GM13977 (cell line): ENCODE measurements at regions not wholly inside any gene's neighbourhood (a gene's known extent, or its start where the extent isn't known, plus 50 kb on each side); places are given as distances from the start of the nearest gene placed in this dataset.

ENCODE experiments used
- DNase-seq: peaks from one replicate; pipeline ENCODE4 v3.0.0; 2012; ENCODE audit warnings: low spot score
- in situ Hi-C: fragments of 300-500 bp; cut with MboI; formaldehyde crosslinking; loops from one replicate; pipeline ENCODE4 v1.12.0; 2022; ENCODE audit warnings: low sequenced_read_pairs, low pct_unique_long_range_greater_than_20kb, mixed read lengths, inconsistent platforms; ENCODE audit not compliant: unreplicated experiment
- TF ChIP-seq, protein P1 (sequence below): IDR thresholded peaks from 2 replicates; pipeline ENCODE4 v1.5.1; 2012; ENCODE audit warnings: mild to moderate bottlenecking, control low read depth; ENCODE audit not compliant: insufficient read depth; ENCODE audit errors: extremely low read depth, missing control alignments

DNA sequence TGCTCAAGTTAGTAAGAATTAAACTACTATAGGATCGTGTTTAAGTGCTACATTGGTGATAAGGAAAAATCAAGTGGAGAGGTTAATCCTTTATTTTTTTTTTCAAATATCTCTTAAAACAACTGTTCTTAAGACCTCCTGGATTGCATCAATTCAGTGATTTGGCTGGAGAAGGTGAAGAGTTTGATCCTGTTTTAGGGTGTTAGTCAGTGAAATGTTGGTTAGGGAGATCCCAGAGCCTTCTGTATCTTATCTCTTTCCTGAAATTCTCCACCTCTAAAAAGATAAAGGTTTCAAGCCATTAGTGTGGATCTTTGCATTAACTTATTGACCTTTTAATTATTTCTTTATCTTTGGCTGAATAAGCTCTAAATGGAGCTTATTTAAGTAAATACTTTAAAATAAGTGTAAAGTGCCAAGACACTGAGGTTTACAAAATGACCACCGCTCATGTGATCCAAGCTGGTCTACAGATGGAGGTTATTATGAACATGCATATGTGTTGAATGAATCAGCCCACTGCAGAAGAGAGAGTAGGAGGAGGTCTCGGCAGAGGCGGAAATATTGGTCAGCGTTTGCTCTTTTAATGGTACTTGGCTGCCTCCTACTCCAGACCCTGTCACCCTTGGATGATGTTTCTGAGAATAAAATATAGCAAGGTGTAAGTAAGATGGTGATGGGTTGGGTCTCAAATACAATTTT, 51.8 kb upstream of the BMPER start:
- TF ChIP-seq, protein P1, sequence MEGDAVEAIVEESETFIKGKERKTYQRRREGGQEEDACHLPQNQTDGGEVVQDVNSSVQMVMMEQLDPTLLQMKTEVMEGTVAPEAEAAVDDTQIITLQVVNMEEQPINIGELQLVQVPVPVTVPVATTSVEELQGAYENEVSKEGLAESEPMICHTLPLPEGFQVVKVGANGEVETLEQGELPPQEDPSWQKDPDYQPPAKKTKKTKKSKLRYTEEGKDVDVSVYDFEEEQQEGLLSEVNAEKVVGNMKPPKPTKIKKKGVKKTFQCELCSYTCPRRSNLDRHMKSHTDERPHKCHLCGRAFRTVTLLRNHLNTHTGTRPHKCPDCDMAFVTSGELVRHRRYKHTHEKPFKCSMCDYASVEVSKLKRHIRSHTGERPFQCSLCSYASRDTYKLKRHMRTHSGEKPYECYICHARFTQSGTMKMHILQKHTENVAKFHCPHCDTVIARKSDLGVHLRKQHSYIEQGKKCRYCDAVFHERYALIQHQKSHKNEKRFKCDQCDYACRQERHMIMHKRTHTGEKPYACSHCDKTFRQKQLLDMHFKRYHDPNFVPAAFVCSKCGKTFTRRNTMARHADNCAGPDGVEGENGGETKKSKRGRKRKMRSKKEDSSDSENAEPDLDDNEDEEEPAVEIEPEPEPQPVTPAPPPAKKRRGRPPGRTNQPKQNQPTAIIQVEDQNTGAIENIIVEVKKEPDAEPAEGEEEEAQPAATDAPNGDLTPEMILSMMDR: no peak
- in situ Hi-C loops: no loop called here
- no peak for DNase-seq

DNA sequence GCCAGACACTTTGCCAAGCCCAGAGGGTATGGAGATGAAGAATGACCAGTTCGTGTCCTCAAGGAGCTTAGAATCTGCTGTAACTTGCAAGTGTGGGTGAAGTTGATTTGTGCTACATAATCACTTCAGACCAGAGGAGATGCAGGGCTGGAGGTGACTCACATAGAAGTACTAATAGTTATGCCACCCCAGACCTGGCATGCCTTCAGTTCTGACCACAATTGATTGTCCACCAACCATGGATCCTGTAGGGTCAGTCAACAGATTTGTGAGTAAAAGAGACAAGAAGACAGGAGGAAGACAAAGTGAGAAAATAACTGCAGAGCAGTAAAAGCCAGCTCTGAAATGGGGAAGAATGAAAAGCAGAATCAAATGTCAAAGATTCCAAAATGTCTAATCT, 51.2 kb upstream of the BMPER start:
- in situ Hi-C loops: no loop called here
- no peak for DNase-seq

DNA sequence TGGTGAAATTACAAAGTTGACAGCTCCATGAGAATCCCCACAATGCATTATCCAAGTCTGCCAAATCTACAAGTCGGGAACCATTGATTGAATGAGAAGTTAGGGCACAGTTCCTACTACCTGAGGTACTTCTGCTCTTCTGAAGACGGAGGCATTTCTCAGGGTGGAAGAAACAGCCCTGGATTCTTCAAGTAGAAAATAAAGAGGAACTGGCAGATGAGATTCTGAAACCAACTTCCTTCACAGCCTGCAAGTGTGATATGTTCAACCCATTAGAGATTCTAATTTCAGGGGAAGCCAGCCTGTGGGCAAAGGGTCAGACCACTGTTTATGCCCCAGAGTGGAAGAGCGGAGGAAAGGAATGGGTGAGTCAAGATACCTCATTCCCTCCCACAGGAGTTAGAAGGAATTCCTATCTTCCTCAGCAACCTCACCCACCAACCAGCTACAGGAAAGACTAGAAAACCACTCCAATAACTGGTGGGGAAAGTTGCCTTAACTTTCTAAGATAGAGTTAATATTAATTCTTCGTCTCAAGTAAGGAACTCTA, 50.5 kb upstream of the BMPER start:
- DNase-seq: no peak
- in situ Hi-C loops: no loop called here
- TF ChIP-seq, protein P1: no peak

More for the DNA sequence above, 51.2 kb upstream of the BMPER start:
- TF ChIP-seq, protein P1: no peak
